AG09309 (cell line): ENCODE measurements at regions not wholly inside any gene's neighbourhood (a gene's known extent, or its start where the extent isn't known, plus 50 kb on each side); places are given as distances from the start of the nearest gene placed in this dataset.

ENCODE experiments used
- DNase-seq: peaks from one replicate; pipeline ENCODE4 v3.0.0-alpha.2; 2010; ENCODE audit warnings: low read depth
- H3K4me3 ChIP-seq: 2 replicates; pipeline ENCODE4 v1.5.1; 2011; ENCODE audit warnings: mild to moderate bottlenecking, low read depth, low read length, moderate library complexity; ENCODE audit not compliant: control insufficient read depth
- CTCF ChIP-seq: IDR thresholded peaks from 2 replicates; pipeline ENCODE4 v1.5.1; 2011; ENCODE audit warnings: mild to moderate bottlenecking, low read depth, low read length, inconsistent platforms; ENCODE audit not compliant: insufficient read depth, control insufficient read depth; ENCODE audit errors: missing control alignments

GRCh38 chr6:166853371-166854325 is 102.7 kb downstream of the RNASET2 start:
- TF ChIP-seq CTCF, result no peak
- DNase-seq, result no peak
- no peak overlapping the region for H3K4me3 ChIP-seq

GRCh38 chr6:166852451-166852975 is 103.8 kb downstream of the RNASET2 start:
- no peak for TF ChIP-seq CTCF
- no peak for DNase-seq
- H3K4me3 ChIP-seq, result no peak overlapping the region

- DNase-seq, result no peak
- no peak for TF ChIP-seq CTCF
- H3K4me3 ChIP-seq, result no peak overlapping the region
Observed at GRCh38 chr6:166851911-166852310, 104.4 kb downstream of the RNASET2 start.

GRCh38 chr6:166851426-166851825 is 104.9 kb downstream of the RNASET2 start:
- no peak for TF ChIP-seq CTCF
- DNase-seq, result no peak
- no peak overlapping the region for H3K4me3 ChIP-seq

- no peak for TF ChIP-seq CTCF
- H3K4me3 ChIP-seq, result no peak overlapping the region
- no peak for DNase-seq
Observed at GRCh38 chr6:166850677-166851076, 105.7 kb downstream of the RNASET2 start.

GRCh38 chr6:166849749-166850183 is 106.6 kb downstream of the RNASET2 start:
- H3K4me3 ChIP-seq, result no peak overlapping the region
- peak; percentile 11 for DNase-seq
- TF ChIP-seq CTCF, result no peak
